GM21529 (cell line): ENCODE measurements at regions not wholly inside any gene's neighbourhood (a gene's known extent, or its start where the extent isn't known, plus 50 kb on each side); places are given as distances from the start of the nearest gene placed in this dataset.
"Not testable (repeated sequence)": the region's sequence is repeated elsewhere in the genome, so short reads cannot be mapped to it uniquely, and the experiment has no call there.

Source experiments
- ATAC-seq: cut with Tn5 transposase; IDR thresholded peaks from one replicate; pipeline ENCODE4 v1.9.1; 2021; ENCODE audit not compliant: unreplicated experiment

DNA sequence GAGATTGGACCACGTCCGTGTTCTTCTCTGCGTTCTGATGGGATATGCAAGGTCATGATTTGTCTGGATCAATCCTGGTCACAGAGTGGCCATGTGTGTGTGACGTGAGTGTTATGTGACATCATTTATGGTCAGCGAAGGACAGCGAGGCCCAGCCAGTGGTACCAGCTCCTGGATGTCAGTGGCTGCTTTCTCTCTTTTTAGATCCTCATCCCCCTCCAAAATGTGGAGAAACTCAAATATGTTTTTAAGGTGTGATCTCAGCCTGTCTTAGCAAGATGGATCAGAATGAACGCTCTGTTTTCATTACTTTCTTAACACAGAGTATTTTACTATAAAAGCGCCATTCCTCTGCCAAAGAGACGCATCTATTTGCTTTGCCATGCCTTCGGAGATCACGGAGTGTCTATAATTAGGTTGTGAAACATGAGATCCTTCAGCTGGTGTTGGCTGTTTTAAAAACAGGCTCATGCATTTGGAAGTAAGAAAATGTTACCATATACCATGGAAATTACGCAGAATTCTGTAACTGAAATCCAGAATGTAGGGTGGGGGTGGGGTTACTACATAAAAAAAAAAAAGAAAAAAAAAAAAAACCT, 245.5 kb upstream of the TCERG1L start:
- no peak for ATAC-seq

DNA sequence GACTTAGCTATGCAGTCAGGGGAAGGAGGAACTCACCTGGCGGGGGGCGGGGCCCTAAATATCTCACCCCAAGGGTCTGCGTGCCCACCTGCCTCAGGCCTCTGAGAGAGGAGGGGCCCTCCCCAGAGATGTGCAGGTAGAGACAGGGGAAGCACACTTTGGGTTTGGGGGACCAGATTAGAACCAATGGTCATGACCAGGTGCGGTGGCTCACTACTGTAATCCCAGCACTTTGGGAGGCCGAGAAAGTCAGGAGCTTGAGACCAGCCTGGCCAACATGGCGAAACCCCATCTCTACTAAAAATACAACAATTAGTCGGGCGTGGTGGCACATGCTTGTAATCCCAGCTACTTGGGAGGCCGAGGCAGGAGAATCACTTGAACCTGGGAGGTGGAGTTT, 246.4 kb upstream of the TCERG1L start:
- ATAC-seq: not testable (repeated sequence)

DNA sequence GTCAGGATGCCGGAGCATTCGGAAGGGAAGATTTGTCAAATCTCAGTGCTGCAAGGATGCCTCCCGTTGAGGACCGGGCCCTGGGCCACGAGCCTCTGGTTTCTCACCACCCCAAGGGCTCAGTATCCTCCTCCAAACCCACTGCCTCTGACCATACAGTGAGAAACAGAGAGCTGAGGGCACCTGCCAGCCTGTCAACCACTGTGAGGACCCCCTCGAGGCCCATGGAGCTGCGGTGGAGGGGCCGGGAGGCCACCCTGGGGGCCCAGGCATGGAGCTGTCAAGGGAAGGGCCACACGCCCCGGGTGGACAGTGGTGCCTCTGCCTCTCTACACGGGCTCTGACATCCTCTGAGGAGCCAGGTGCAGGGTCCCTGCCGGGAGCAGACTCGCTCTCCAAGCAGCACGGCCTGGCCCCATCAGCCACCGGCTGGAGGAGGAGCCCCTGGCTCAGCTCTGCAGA, 248.0 kb upstream of the TCERG1L start:
- ATAC-seq: no peak

DNA sequence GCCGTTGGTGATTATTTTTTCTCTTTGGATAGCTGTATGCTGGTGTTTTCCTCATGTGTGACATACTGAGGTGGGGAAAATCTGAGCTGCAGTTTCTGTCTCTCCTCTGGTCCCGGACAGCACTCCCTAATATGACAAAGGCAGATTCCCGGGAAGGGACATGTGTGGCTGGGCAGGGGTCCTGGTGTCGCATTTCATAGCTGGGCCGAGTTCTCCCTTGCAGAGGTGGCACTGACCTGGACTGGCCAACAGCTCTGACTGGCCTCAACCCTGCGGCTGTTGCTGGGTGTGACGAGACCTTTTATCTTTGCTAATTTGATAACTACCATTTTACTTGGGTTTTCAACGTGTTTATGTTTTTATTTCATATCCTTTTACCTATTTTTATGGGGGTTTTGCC, 248.6 kb upstream of the TCERG1L start:
- ATAC-seq: no peak

DNA sequence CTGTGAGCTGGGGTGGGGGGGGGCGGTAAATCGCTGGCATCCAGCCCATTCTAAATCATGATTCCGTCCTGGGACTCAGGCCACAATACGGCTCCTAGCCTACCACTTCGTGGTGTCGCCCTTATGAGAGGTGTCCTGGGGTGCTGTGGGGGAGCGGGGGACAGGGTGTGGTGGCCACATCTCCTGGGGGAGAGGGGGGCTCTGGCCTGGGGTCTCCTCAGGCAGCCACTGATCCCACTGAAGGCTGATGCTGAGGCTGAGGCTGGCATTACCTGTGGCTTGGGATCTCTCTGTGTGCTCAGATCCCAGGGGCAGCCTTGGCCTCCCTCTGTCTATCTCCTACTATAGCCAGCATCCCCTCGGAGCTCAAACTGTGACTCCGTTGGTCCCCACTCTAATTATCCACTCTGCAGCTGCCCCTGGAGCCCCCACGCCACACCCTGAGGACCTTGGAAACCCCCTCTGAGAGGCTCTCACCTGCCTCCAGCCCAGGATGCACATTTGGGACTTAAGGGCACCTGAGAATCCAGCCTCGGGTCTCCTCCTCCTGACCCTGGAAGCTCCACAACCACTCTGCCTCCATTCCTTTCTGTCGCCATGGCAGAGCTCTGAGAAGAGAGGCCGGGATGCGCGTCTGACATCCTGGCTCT, 249.3 kb upstream of the TCERG1L start:
- ATAC-seq: no peak

DNA sequence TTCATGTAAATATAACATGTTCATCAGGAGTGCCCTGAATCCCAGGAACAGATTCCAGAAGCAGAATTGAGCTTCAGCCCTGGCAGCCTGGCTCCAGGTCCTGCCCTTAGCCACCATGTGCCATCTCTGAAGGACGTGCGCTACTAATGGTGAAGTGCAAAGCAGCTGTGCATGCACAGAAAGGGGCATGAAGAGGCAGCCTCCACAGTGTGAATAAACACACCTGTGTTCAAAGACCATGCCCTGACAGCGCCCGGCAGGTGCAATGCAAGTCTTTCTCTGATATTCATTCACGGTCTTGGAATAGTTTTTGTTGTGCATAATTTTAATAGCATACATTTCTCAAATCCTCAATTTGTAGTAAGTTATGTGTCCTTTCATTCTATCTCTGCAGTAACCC, 250.4 kb upstream of the TCERG1L start:
- no peak for ATAC-seq

DNA sequence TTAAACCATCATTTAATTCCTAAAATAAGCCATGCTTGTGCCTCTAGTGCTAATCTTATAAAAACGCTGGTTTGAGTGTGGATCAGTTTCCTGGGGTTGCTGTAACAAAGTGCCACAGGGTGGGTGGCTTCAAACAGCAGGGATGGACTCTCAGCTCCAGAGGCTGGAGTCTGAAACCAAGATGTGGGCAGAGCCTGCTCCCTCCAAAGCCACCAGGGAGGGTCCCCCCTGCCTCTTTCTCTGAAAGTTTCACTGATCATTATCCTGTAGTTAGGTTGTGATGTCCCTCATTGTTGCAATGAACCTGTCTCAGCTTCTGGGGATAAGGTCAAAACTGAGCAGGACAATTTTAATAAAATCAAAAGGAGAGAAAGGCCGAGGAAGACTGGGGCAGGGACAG, 251.9 kb upstream of the TCERG1L start:
- no peak for ATAC-seq

DNA sequence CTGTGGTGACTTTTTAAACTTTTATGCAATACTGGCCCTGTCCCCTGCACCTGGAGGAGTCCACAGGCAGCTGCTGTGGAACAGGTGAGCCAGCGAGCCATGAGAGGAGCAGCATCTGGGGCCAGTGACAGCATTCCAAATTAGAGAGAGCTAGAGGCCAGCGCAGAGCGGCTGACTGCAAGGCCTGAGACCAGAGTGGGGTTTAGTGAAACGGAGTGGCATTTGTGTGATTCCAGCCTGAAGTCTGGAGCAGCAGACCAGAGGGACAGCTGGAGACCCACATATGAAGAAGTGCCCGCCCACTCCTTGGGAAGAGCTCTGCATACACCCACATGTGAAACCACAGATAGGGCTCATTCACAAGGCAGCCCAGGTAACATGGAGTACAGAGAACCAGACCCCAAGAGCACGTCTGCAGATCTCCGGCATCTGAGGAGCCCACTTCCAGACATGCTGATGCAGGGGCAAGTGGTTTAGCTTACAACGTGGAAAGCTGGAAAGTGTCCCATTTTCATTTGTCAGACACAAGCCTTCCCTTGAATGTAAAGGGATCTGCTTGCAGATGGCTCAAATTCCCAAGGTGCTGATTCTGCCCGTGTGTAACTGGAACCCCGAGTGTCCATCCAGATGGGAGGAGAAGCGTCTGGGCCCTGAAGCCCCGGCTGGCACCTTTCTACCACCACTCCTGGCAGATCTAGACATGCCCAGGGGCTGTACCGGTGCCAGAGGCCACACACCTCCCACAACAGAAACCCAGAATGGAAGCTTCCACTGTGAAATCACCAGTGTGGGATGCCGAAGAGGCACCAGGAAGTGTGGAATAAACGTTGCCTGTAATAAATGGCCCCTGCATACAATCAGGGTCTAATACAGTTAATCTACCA, 256.0 kb upstream of the TCERG1L start:
- ATAC-seq: no peak

DNA sequence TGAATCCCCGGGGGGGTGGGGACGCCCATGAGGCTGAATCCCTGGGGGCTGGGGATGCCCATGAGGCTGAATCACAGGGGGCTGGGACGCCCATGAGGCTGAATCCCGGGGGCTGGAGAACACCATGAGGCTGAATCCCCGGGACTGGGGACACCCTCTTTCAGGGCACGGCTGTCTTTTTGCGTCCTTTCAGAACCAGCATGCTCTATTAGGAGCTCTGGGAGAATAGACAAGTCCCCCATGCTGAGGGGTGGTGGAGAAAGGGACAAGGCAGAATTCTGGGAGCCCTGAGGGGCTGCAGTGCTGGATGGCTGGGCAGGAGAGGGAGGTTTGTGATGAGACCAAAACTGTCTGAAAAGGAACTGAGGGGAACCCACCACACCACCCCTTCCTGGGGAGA, 257.3 kb upstream of the TCERG1L start:
- no peak for ATAC-seq

DNA sequence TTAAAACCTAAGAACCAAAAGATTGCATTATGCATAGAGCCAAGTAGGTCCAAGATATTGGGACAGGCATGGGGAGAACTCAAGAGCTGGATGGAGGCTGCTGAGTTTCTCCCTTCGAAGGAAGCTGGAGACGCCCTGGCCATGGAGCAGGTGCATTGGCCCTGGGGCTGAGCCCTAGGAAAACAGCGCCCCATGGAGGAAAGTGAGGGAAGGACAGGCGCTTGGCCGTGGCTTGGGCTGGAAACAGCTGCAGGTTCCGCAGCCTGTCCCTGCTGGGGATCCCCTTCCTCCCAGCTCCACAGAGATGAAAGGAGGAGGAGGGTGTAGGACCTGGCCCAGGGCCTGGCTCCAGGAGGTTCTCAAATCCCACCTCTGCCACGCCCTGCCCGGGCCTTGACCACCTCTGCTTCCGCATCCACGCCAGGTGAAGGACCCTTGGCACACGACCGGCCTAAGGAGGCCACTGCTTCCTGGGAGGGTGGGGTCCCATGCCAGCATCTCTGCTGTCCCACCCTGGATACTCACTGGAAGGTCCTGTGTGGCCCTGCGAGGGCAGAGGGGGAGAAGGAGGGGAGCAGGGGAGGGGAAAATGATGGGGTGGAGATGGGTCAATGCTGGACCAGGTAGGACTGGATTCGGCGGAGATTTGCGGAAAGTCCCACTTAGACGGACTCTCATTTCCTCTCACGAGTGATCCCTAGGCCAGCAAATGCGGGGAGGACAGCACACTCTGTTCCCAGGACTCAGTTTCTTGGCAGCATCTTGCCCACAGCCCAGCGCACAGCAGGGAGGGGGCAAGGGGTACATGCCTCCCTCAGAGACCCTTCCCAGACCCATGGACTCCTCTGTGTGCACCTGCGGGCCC, 258.6 kb upstream of the TCERG1L start:
- no peak for ATAC-seq

DNA sequence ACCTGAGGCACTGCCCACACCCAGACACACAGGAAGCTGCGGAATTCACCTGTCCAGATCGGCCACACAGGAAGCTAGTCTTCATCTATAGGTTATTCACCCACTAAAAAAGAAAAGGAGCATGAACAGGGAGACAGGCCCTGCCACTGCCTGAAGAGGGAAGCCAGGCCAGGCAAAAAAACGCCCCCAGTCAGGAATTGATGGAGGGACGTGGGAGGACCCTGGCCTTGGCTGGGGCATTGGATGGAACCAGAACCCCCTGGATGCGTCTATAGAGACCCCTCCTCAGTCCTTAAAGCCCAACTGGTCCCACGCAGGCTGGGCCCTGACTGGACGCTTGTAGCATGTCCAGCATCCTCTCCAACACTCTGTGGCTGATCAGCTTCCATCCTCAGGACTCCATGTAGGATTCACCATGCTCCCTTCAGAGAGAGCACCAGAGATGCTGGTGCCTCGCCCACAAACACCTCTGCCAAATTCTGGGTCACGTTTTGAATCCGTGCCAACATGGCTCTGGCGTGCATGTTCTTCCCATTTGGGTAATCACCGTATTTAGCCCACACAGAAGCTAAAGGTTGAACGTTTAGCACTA, 259.3 kb upstream of the TCERG1L start:
- no peak for ATAC-seq

DNA sequence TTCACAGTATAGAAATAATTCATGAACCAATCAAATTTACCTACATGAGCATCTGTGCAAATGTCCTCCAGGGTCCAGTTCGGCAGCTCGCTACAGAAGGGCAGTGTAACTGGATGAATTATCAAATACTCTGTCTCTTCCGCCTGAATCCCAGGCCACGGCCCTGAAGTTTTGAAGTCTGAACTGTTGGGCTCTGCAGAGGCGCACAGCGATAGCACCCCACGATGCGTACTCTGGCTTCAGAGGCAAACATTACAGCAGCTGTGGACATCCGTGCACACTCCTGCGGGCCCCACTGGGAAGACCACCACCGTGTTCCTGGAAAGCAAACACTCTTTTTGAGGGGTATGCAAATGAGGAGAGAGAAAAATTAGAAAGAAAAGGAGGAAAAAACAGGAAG, 259.8 kb upstream of the TCERG1L start:
- ATAC-seq: no peak

DNA sequence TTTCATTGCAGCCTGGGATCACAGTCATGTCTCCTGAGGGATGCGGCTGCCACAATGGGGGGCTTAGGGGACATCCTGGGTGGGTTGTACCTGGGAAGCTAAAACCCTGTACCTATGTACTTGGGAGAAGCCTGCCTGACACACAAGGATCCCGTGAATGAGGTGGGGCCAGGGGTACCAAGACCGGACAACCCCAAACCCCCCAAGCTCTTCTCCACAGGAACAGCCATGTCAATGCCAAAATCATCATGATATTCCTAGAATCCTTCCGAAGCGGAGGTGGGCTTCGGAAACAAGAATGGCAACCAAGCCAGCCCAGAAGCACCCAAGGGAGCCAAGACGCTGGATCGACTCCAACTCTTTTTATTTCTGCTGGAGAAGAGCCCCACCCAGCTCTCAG, 260.3 kb upstream of the TCERG1L start:
- ATAC-seq: no peak

DNA sequence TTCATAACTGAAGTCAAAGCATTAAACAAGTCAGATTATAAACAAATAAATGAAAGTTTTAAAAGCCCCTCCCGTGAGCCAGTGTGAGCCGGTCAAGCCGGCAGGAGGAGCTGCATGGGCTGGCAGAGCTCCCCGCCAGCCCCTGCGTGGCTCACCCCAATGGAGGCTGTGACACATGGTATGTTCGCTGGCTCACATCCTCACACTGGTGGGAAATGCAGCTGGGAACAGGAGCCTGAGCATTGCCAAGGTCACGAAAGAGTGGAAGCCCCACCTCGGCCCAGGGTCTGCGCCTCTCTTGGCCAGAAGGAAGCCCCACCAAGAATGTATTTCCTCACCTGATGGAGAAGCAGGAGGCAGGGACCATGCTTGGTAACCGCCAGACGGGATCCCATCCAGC, 261.7 kb upstream of the TCERG1L start:
- ATAC-seq: no peak

DNA sequence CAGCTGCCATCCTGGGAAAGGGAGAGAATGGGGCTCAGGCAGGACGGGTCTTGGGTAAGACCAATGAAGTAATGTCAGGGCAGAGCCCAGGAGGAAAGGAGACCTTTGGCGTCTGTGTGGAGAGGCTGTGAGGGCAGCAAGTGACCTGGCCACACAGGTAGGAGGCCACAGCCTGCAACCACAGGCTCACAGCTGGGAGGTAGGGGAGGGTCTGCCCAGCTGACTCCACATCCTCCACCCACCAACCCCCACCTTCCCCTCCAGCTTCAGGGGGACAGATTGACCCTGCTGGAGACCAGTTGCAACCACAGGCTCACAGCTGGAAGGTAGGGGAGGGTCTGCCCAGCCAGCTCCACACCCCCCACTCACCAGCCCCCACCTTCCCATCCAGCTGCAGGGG, 262.2 kb upstream of the TCERG1L start:
- no peak for ATAC-seq

DNA sequence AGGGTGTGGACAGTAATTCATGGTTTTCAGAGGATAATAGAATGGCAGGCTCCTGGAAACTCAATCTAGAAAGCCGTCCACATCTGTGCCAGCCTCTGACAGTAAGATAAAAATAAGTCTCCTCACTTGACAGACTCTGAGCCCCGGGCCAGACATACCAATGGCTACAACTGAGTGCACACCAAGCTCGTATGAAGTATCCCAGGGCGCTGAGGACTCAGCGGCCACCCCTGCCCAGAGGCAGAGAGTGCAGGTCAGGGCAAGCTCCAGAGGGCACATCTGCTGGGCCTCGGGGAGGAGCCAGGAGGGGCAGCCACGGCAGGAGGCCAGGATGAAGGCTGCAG, 262.8 kb upstream of the TCERG1L start:
- ATAC-seq: no peak

DNA sequence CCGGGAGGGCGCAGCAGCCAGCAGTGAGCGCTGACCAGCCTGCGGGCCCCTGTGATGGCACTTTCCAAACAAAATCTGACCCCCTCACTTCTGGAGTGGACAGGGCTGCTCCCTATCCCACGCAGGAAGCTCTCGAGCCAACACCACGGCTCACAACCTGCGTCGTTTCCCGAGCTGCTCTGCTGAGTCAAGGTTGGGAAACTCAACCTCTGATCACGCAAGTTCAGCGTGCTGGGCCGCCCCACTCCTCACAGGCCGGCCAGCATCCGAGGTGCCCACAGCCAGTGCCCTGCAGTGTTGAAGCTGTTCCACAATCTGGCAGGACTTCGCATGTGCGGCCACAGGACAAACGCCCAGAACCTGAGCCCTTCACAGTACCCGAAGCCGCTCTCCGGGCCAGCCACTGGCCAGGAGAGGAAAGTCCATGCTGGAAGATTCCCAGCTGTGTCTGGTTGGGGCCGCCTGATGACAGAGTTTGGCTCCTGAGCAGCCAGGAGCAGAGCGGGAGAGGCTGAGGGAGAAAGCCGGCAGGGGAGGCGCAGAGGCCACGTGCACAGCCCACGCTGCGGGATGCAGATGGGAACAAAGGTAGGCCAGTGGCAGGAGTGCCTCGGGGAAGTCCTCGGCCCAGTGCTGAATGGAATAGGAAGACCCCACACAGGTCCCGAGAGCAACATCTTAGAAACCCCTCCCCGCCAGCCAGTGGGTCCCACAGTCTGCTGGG, 263.3 kb upstream of the TCERG1L start:
- no peak for ATAC-seq

DNA sequence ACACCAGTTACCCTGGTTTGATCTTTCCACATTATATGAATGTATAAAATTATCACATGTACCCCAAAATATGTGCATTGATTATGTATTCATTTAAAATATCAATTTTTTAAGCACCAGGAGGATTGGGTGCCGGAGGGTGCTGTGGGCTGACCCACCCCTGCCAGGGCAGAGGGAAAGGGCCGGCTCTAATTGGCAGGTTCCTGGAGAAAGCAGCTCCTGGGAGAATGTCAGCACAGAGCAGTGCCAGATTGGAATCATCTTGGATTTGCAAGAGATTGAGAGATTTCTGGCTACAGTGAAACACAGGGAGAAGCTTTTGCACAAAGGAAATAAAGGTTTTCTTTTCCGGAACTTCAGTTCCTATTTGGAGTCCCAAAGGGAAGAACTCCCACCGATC, 264.4 kb upstream of the TCERG1L start:
- no peak for ATAC-seq

DNA sequence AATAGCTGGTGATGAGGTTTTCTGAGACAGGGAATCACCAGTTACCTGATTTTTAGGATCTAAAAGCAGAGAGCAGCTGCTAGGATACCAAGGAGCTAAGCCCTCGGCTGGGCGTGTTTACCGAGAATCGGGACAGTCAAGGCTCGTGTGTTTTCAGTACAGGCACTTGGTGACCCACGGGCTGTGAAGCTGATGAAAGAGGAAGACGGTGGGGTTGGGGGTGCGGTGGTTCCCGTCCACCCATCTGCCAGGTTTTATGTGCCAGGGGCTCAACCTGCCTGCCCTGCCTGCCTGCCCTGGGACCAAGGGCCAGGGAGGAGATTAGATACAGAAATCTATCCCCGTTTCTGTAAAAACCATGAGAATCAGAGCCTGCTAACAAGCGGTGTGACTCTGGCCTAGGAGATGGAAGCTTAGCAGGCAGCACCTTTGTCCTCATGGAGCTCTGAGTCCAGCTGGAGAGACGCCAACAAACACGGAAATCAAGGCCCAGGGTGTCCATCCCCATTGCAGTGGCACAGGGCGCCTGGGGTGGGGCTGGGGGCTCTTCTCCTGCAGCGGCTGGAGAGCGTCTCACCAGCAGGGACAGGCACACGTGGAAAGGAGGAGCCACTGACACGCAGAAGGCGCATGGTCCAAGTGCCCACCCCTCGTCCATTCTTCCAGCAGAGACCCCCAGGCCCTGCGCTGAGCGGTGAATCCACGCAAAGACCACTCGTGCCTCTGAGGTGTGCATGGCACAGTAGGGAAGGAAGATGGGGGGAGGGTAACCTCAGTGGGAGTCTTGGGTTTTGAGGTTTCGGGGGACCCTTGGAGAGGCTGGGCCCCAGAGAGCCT, 265.0 kb upstream of the TCERG1L start:
- ATAC-seq: no peak
